NOMO-1 (cell line): ENCODE measurements at regions not wholly inside any gene's neighbourhood (a gene's known extent, or its start where the extent isn't known, plus 50 kb on each side); places are given as distances from the start of the nearest gene placed in this dataset.
A peak's percentile ranks its signal among the peaks of the same experiment; 100 is the strongest.
"Not testable (repeated sequence)": the region's sequence is repeated elsewhere in the genome, so short reads cannot be mapped to it uniquely, and the experiment has no call there.

Experiments used
- DNase-seq, 2 experiments: peaks; one replicate each; lab custom pipeline; 2025; ENCODE audit not compliant: unreplicated experiment in 2 of 2; lab: John Stamatoyannopoulos, UW

- no peak for DNase-seq
Measured at GRCh38 chr2:82498777-82499443, 1960.2 kb downstream of the SUCLG1 start.

- DNase-seq = no peak
Measured at GRCh38 chr2:82494739-82495138, 1964.3 kb downstream of the SUCLG1 start.

DNA sequence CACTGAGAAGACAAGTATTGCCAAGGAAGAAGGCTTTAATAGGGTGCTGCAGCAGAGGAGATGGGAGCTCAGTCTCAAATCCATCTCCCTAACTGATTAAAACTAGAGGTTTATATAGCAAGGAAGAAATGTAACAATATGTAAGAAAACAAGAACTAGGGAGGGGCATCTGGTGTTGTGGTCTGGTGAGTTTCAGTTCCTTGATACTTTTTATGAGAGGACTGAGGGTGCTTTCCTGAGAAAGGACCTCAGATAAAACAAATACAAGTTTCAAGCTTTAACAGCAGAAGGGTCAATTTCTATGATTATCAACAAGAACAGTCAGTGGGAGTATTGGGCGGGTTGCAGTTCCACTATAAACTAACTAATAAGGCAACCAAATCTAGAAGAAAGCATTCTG, 1967.5 kb downstream of the SUCLG1 start:
- no peak for DNase-seq

DNA sequence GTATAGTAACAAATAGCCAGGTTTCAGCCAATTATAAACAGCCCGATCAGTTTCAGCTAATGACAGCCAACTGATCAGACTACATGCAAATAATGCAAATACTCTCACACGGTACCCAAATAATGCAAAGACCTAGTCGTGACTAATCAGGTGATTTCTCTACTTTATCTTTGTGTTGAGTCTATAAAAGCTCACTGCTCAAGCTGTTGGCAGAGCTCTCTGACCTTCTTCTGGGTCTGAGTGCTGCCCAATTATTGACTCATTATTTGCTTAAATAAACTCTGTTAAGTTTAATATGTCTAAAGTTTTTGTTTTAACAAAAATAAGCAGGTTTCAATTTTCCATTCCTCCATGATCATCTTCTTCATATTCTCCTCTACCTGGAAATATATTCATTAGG, 1971.7 kb downstream of the SUCLG1 start:
- no peak for DNase-seq

DNA sequence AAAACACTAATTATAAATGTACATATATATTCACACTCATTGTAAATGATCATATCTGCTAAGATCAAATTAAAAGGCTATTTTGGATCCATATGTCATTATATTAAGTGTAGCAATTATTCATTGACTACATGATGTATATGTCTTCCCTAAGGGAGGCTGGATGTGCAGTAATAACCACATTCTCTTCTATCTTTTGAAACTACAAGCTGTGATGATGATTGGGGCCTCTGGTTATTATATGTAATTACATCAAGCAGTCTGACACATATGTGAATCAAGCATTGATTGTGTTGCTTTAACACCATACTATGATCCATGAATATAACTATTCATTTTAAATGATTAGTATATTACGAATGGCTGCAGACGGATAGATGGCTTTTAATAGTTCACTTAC, 1973.4 kb downstream of the SUCLG1 start:
- DNase-seq = no peak

GRCh38 chr2:82481207-82481606, 1977.9 kb downstream of the SUCLG1 start:
- no peak for DNase-seq

- no peak for DNase-seq
Measured at GRCh38 chr2:82478641-82479040, 1980.4 kb downstream of the SUCLG1 start.

- DNase-seq = no peak
Measured at GRCh38 chr2:82476094-82476493, 1983.0 kb downstream of the SUCLG1 start.

DNA sequence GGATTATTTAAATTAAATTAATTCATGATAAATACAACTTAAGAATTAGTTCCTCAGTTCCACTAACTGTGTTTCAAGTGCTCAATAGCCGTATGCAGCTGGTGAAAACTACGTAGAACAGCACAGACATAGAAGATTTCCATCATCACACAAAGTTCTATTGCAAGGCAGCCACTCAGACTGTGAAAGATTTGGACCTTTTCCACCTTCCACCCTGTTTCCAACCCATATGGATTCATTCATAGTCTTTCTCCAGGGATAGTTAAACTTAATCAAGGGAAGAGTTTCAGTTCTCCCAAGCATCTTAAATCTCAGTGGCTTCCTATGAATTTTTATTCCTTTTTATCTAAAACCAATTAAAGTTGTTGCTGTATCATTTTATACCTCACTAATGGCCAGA, 2030.8 kb downstream of the SUCLG1 start:
- no peak for DNase-seq

DNA sequence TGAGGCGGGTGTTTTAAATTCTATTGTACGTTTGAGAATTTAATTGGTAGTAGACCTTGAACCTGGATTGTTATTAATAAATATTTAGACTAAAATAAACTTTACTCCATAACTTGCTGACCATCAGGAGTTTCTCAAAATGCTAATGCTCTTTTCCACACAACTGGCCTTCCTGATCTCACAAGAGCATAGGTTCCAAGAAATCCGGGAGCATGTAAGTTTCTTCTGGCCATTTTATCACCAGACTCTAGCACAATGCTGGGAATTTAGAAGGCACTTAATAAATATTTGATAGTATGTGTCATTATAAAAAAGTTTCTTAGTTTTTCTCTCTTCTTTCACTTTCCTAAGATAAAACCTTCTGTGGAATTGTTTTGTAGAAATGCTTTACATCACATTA, 2047.1 kb downstream of the SUCLG1 start:
- DNase-seq = no peak

- DNase-seq = no peak
Measured at GRCh38 chr2:82411071-82411470, 2048.0 kb downstream of the SUCLG1 start.

DNA sequence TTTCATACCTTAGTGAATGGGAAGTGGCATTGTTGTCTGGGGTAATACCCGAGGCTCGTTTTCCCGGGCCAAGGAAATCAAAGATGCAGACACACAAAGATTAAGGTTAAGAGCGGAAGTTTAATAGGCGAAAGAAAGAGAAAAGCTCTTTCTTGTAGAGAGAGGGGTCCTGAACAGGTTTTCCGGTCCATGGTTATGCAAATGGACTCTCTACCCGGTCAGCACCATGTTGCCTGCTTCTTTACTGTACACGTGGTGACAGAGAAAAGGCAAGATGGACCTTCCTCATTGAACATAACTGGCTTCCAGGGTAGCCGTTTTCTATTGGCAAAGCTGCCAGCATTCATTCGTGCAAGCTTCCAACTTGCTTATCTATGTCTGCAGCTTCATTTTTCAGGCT, 2063.5 kb downstream of the SUCLG1 start:
- no peak for DNase-seq

- peak; percentile 4 to 19 for DNase-seq
Measured at GRCh38 chr2:82391386-82391785, 2067.7 kb downstream of the SUCLG1 start.

GRCh38 chr2:82355622-82356021, 2051.1 kb upstream of the LRRTM1 start:
- DNase-seq = no peak

DNA sequence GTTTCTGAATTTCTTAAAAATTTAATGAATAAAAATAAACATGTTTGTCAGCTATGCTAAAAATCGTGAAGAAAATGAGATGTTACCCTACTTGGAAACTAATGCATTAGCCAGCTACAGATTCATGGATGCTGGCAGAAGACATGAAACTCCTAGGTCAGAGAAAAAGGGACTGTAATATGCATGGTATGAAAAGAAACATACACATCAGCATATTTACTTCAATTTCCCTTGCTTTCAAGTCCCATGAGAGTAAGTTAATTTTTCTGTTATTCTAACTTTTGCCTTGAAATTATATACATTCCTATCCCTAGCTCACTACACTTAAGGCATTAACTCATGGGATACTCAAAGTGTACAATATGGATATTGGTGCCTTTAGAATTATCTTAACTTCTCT, 2041.4 kb upstream of the LRRTM1 start:
- DNase-seq = no peak

GRCh38 chr2:82344670-82345069, 2040.1 kb upstream of the LRRTM1 start:
- DNase-seq = no peak

- DNase-seq = no peak
Measured at GRCh38 chr2:82342356-82342755, 2037.8 kb upstream of the LRRTM1 start.

DNA sequence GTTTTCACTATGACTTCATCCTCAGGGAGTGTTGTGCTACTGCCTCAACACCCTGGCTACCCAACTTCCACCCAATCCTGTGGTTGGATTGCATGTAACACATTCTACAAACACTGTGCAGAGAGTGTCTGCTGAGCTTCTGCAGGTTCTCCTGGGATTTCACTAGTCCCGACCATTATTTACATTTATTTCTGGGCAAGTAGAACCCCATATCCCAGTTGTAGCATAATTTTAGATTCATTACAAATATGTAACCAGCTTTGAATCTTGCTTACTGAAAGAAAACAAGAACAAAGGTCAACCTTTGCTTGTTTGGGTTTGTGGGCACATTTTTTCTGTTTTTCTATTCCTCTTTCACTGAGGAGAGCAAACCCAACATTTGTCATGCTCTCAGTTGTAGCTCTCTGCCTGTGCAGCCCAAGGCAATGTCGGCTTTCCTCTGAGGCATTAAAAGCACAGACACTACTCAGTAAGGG, 2036.1 kb upstream of the LRRTM1 start:
- DNase-seq = peak in 1 of 2 experiments; percentile 4

DNA sequence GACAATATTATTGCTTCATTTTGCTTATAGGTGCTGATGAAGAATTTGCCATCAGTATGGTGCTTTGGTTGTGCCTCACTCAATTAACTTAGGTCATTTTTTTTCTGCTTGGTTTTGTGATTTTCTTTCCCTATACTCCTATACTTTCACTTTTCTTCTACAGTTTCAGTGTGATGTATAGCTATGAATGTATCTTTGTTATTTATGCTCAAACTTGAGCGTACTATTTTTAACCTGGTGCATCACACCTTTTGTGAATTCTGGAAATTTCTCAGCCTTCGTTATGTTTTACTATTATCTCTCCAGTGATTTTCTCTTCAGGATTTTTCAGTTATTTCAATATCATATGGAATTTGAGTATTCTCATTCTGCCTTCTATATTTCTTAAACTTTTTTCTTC, 2035.3 kb upstream of the LRRTM1 start:
- no peak for DNase-seq

DNA sequence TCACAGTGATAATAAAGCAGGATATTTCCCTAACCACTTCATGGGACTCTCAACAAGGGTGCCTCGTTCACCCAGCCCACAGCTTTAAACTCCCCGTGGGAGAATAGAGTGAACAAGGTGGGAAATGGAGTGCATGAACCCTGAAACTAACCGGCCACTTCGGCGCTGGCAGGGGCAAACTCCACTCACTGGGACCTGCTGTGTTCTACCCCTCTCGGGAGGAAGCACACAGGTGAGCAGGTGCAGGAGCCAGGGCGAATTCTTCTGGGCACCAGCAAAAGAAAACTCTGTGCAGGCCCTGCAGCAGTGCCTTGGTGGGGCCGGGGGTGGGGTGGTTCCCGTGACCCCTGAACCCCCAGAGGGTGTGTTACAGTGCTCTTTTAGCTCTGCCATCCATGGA, 2029.1 kb upstream of the LRRTM1 start:
- DNase-seq = no peak

DNA sequence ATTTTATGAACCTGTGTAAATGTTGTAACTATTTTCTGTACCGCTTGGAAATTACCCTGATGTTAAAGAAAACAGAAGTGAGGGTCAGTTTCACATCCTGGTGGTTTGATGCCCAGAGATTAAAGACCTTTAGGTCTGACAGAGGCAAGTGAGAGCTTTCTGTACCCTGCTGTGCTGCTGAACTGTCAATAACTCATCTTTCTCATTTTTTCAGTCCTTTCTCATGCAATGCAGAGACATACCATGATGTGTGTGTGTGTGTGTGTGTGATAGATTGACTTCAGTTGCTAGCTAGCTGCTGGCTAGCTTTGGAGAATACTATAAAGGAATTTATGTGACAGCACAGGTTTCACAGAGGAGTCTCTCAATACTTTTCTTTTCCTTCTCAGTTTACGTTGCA, 2025.6 kb upstream of the LRRTM1 start:
- peak in 1 of 2 experiments; percentile 65 for DNase-seq

GRCh38 chr2:82326180-82326767, 2021.7 kb upstream of the LRRTM1 start:
- not testable (repeated sequence) for DNase-seq

- DNase-seq = no peak
Measured at GRCh38 chr2:82320296-82320695, 2015.7 kb upstream of the LRRTM1 start.
